ENCODE measurements at regions not wholly inside any gene's neighbourhood (a gene's known extent, or its start where the extent isn't known, plus 50 kb on each side); places are given as distances from the start of the nearest gene placed in this dataset.

GRCh38 chr1:196152086-196152485 lies 456.2 kb downstream of the KCNT2 start (continued):
- TF ChIP-seq REST (IDR thresholded peaks at IDR 0.05; ENCODE audit: low read depth) (no peak), TCF7L2 (IDR thresholded peaks at IDR 0.05; ENCODE audit: borderline replicate concordance, extremely low read depth, insufficient read depth, insufficient read length) (no peak), EZH2phosphoT487 (IDR thresholded peaks at IDR 0.05; ENCODE audit: borderline replicate concordance) (no peak), SIN3A (IDR thresholded peaks at IDR 0.05; ENCODE audit: low read depth) (no peak), YY1 (IDR thresholded peaks at IDR 0.05; ENCODE audit: extremely low read depth, insufficient replicate concordance, low read depth, low read length) (no peak), RAD21 (IDR thresholded peaks at IDR 0.05; ENCODE audit: low read depth) (no peak), SRF (IDR thresholded peaks at IDR 0.05; ENCODE audit: low read depth) (no peak), POLR2A (IDR thresholded peaks at IDR 0.05; ENCODE audit: borderline replicate concordance, extremely low read depth, insufficient read depth, insufficient read length) (no peak), ZNF274 (IDR thresholded peaks at IDR 0.05; ENCODE audit: low read depth, low read length) (no peak), EGR1 (IDR thresholded peaks at IDR 0.05; ENCODE audit: low read depth) (no peak), ZFX (IDR thresholded peaks at IDR 0.05) (no peak), FOSL1 (IDR thresholded peaks at IDR 0.05; ENCODE audit: low read depth) (no peak)

GRCh38 chr1:196148367-196148970 lies 459.8 kb downstream of the KCNT2 start:
- no peaks in the 10 kb centered on the region for H3K36me3 ChIP-seq (ENCODE audit: control insufficient read depth in 1 of 2, insufficient read depth in 2 of 2, low read length in 2 of 2)
- no peaks in the 10 kb centered on the region for H3K79me2 ChIP-seq (ENCODE audit: insufficient read depth, low read length)
- no peaks in the 10 kb centered on the region for H3K4me1 ChIP-seq (ENCODE audit: control insufficient read depth in 1 of 2, insufficient read depth in 2 of 2, low read length in 2 of 2)
- no peak overlapping the region for H2AFZ ChIP-seq (ENCODE audit: low read depth, low read length, poor library complexity, severe bottlenecking)
- POLR2A ChIA-PET, result no interaction called here
- H3K27ac ChIP-seq (ENCODE audit: low read depth, low read length), result no peak overlapping the region
- ATAC-seq, result peak; percentile 57; the same call in 1 of the 2 replicates
- H3K9me2 ChIP-seq (ENCODE audit: insufficient read depth), result no peaks in the 10 kb centered on the region
- no peak overlapping the region for H3K9ac ChIP-seq (ENCODE audit: low read length)
- no peak overlapping the region for H3K4me2 ChIP-seq (ENCODE audit: low read length)
- DNase-seq (ENCODE audit: low read depth, low spot score), result peak; percentile 22
- RAD21 ChIA-PET (ENCODE audit: low non-redundant PET in 1 of 2, low total read pairs in 2 of 2, uncharacterized antibody in 2 of 2, unreplicated experiment in 2 of 2), result interaction anchor here (0.7 to 1.5 kb wide), 6 partner anchors 152 to 513 kb away, joined by 3 read pairs; no protein-coding TSS in a partner anchor
- no peaks in the 10 kb centered on the region for H4K20me1 ChIP-seq (ENCODE audit: insufficient read depth)
- H3K9me3 ChIP-seq (ENCODE audit: control insufficient read depth in 1 of 2, insufficient read depth in 1 of 2, low read depth in 1 of 2, low read length in 2 of 2), result no peaks in the 10 kb centered on the region
- no peak overlapping the region for H3K4me3 ChIP-seq (replicated peaks in 1 of 2; ENCODE audit: low read depth in 1 of 2, low read length in 2 of 2)
- no TSS peak for BruUV-seq (replicated peaks)
- H3K27me3 ChIP-seq (ENCODE audit: insufficient read depth, low read length), result no peaks in the 10 kb centered on the region
- peak; percentile 77 for TF ChIP-seq RAD21 (IDR thresholded peaks at IDR 0.05; ENCODE audit: low read depth)
- TF ChIP-seq CTCF (IDR thresholded peaks at IDR 0.05 in 2 of 3, conservative IDR thresholded peaks at IDR 0.05 in 1 of 3; ENCODE audit: borderline replicate concordance in 1 of 3, insufficient read depth in 1 of 3, low read depth in 2 of 3, low read length in 2 of 3), result peak; percentile 26 to 59 (median 47); a peak in 3 of 6 replicates
- no peak for TF ChIP-seq FOSL1 (IDR thresholded peaks at IDR 0.05; ENCODE audit: low read depth)
- intact Hi-C loops (cut with micrococcal nuclease), result loop anchor here (1.0 kb wide), 2 partner anchors 161 to 513 kb away; no protein-coding TSS in a partner anchor
- CTCF ChIA-PET, result interaction anchor here (0.6 to 4.6 kb wide), 14 partner anchors 16 to 516 kb away, joined by 3 to 63 read pairs (median 4); no protein-coding TSS in a partner anchor

Measured in HCT116 (cell line).